HEK293 (cell line): ENCODE measurements at regions not wholly inside any gene's neighbourhood (a gene's known extent, or its start where the extent isn't known, plus 50 kb on each side); places are given as distances from the start of the nearest gene placed in this dataset.

Experiments used
- ZNF221 ChIP-seq: fragments of 450-650 bp; formaldehyde crosslinking; IDR thresholded peaks from 2 replicates; pipeline ENCODE4 v1.5.1; 2017; ENCODE audit warnings: missing biosample characterization, missing genetic modification characterization, borderline replicate concordance
- ZNF274 ChIP-seq, 2 experiments: fragments of 200-500 bp in 1 of 2; fragments of 450-650 bp in 1 of 2; sonication (Bioruptor generic) in 1 of 2; formaldehyde crosslinking in 1 of 2; IDR thresholded peaks; 2 replicates each; pipeline versions ENCODE4 v1.5.1 to v1.6.1; 2014 to 2016; ENCODE audit warnings: borderline replicate concordance in 1 of 2, inconsistent platforms in 1 of 2, low read length in 1 of 2, missing biosample characterization in 1 of 2, missing genetic modification characterization in 1 of 2
- TF ChIP-seq, protein P1 (sequence below): fragments of 450-650 bp; formaldehyde crosslinking; IDR thresholded peaks from 2 replicates; pipeline ENCODE4 v1.5.1; 2016; ENCODE audit warnings: missing biosample characterization, missing genetic modification characterization, low read depth

DNA sequence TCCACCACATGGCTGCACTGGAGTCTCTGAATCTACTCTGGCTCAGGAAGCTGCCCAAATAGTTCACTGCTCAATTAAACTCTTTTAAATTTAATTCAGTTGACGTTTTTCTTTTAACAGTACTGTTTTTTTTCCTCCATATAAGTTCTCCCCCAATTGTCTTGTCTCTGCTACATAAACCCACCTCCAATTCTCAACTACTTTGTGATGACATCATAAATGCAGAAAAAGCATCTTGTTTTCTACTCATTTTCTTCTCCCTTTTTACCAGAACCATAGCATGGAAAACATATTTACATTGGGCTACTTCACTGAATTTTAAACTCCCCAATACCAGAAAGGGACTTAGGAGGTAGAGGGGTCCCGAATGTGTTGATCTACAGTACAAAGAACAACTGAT is 270.4 kb downstream of the GPD2 start:
- TF ChIP-seq, protein P1, sequence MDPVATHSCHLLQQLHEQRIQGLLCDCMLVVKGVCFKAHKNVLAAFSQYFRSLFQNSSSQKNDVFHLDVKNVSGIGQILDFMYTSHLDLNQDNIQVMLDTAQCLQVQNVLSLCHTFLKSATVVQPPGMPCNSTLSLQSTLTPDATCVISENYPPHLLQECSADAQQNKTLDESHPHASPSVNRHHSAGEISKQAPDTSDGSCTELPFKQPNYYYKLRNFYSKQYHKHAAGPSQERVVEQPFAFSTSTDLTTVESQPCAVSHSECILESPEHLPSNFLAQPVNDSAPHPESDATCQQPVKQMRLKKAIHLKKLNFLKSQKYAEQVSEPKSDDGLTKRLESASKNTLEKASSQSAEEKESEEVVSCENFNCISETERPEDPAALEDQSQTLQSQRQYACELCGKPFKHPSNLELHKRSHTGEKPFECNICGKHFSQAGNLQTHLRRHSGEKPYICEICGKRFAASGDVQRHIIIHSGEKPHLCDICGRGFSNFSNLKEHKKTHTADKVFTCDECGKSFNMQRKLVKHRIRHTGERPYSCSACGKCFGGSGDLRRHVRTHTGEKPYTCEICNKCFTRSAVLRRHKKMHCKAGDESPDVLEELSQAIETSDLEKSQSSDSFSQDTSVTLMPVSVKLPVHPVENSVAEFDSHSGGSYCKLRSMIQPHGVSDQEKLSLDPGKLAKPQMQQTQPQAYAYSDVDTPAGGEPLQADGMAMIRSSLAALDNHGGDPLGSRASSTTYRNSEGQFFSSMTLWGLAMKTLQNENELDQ: no peak
- TF ChIP-seq ZNF274 (IDR thresholded peaks at IDR 0.05; ENCODE audit: low read length) (no peak), ZNF274 (tag by site-specific recombination; IDR thresholded peaks at IDR 0.05; ENCODE audit: borderline replicate concordance) (no peak), ZNF221 (tag by site-specific recombination) (no peak)
